Activated CD4-positive, alpha-beta T cell treated with anti-CD3 and anti-CD28 coated beads, Interleukin-2, amount 10 ng/mL, durations not matched to agents 7 days and 5 days (primary cell): ENCODE measurements at regions not wholly inside any gene's neighbourhood (a gene's known extent, or its start where the extent isn't known, plus 50 kb on each side); places are given as distances from the start of the nearest gene placed in this dataset.

ENCODE experiments used
- CTCF ChIA-PET: fragments of 350-600 bp; sonication (Branson Sonifier 250); formaldehyde crosslinking; loops from one replicate; lab custom pipeline; 2021; ENCODE audit warnings: antibody characterized with exemption; lab: Charles Lee
- POLR2A ChIA-PET: fragments of 350-600 bp; sonication (Branson Sonifier 250); formaldehyde crosslinking; loops from one replicate; lab custom pipeline; 2021; ENCODE audit warnings: antibody characterized with exemption; lab: Charles Lee
- DNase-seq: peaks from one replicate; pipeline ENCODE4 v3.0.0-alpha.2; 2020
- H3K27ac Mint-ChIP-seq: one replicate; pipeline ENCODE4 v1.8.0; 2021; ENCODE audit warnings: mild to moderate bottlenecking, moderate library complexity, mixed read lengths
- H3K27me3 Mint-ChIP-seq: one replicate; pipeline ENCODE4 v1.8.0; 2021; ENCODE audit warnings: mixed read lengths
- H3K36me3 Mint-ChIP-seq: one replicate; pipeline ENCODE4 v1.8.0; 2021; ENCODE audit warnings: low read depth, mixed read lengths
- H3K4me1 Mint-ChIP-seq: one replicate; pipeline ENCODE4 v1.8.0; 2021; ENCODE audit warnings: mixed read lengths
- H3K4me3 Mint-ChIP-seq: one replicate; pipeline ENCODE4 v1.8.0; 2021; ENCODE audit warnings: mild to moderate bottlenecking, moderate library complexity, mixed read lengths
- H3K9me3 Mint-ChIP-seq: one replicate; pipeline ENCODE4 v1.8.0; 2021; ENCODE audit warnings: mixed read lengths

DNA sequence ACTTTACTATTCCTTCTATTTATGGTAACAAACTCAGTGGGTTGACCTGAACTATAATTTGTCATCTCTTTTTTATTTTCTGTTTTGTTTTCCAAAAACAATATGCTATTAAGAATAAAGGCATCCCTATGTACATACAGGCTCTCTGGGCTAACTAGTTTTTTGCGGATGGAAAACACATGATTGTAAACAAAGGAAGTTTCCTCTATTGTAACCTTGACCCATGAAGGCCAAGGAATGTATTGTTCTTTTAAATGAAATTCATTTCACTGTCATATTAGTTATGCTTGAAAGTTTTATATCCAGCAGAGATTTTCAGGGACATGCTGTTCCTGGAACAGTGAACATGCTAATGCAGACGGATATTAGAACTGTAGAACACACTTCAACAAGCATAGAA lies 705.0 kb upstream of the SEL1L start:
- H3K9me3 Mint-ChIP-seq = peaks cover 7% of the 10 kb centered on the region
- no peak for DNase-seq
- ChIA-PET CTCF (no interaction called here), POLR2A (no interaction called here)
- H3K36me3 Mint-ChIP-seq = no peaks in the 10 kb centered on the region
- no peak overlapping the region for H3K4me3 Mint-ChIP-seq
- H3K4me1 Mint-ChIP-seq = no peaks in the 10 kb centered on the region
- H3K27ac Mint-ChIP-seq = no peak overlapping the region
- H3K27me3 Mint-ChIP-seq = no peaks in the 10 kb centered on the region

DNA sequence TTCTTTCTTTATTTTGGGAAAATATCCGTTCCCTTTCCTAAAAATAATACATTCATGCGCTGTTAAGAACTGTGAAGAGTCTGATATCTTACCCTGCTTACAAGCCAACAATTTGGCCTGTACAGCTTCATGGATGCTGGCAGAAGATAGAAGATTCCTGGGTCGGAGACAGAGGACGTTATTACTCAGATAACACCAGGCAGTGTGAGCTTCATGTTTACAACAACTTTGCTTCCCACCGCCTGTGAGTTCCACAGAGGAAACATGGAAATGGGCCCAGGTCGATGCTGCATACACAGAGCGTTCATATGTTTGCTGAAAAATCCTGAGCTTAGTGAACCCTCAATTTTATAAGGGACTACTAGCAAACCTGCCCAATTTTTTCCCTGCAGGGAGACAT lies 705.6 kb upstream of the SEL1L start:
- Mint-ChIP-seq H3K36me3 (no peaks in the 10 kb centered on the region), H3K27me3 (no peaks in the 10 kb centered on the region), H3K9me3 (peaks cover 5% of the 10 kb centered on the region), H3K4me3 (no peak overlapping the region), H3K27ac (no peak overlapping the region), H3K4me1 (no peaks in the 10 kb centered on the region)
- no peak for DNase-seq
- POLR2A ChIA-PET = no interaction called here
- CTCF ChIA-PET = no interaction called here

DNA sequence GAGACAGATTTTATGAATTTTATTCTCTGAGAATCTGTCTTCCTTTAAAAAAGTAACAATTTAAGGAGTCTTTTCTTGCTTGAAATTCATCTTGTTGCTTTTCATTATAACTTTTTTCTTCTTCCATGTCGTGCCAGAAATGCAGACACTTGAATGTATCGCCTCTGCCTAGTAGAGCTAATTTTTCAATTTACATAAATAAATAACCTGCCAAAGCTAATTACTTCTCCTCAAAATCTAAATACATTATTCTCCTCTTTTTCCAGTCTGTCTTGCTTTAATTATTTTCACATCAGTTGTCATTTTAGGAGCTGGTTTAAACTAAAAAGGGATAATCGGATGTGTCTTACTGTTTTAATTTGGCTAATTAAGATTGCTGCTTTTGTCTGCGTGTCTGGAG lies 711.1 kb upstream of the SEL1L start:
- ChIA-PET CTCF (no interaction called here), POLR2A (no interaction called here)
- no peaks in the 10 kb centered on the region for H3K27me3 Mint-ChIP-seq
- no peak for DNase-seq
- H3K4me3 Mint-ChIP-seq = no peak overlapping the region
- H3K36me3 Mint-ChIP-seq = no peaks in the 10 kb centered on the region
- no peak overlapping the region for H3K27ac Mint-ChIP-seq
- no peaks in the 10 kb centered on the region for H3K4me1 Mint-ChIP-seq
- peaks cover 3% of the 10 kb centered on the region for H3K9me3 Mint-ChIP-seq

DNA sequence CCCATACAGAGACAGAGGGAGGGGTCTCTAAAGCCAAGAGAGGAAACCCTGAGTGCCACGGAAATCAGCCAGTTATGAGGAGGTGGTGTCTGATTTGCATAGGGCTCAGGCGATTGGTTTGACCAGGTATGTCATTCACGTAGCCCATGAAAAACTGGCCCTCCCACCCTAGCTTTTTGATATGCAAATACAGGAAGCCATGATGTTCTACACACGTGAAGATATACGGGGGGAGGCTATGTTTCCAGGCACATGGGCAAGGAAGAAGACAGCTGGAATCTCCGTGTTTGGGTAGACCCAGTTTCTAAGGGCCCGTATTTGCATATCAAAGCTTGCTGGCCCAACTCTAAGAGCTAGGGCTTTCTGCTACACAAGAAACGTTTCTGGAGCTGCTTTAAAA lies 717.8 kb upstream of the SEL1L start:
- CTCF ChIA-PET = no interaction called here
- no peak overlapping the region for H3K27ac Mint-ChIP-seq
- H3K4me3 Mint-ChIP-seq = no peak overlapping the region
- H3K27me3 Mint-ChIP-seq = no peaks in the 10 kb centered on the region
- H3K4me1 Mint-ChIP-seq = no peaks in the 10 kb centered on the region
- H3K9me3 Mint-ChIP-seq = peaks cover 5% of the 10 kb centered on the region
- no peak for DNase-seq
- POLR2A ChIA-PET = no interaction called here
- no peaks in the 10 kb centered on the region for H3K36me3 Mint-ChIP-seq

DNA sequence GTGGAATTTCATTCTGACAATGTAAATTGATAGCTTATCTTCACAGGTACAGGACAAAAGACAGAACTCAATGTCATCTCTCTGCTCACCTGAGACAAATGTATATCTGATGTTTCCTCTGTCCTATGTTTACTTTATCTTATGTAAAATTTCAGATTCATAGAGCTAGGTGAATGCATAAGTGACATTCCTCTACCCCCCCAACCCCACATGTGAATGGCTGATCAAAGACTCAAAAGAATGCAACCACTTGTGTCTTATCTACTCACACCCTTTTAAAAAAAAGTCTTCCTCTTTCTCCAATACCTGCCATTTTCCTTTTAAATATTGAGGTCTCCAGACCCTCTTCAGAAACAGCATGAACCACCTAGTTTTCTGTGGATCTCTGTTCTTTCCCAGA lies 736.6 kb upstream of the SEL1L start:
- Mint-ChIP-seq H3K27ac (no peak overlapping the region), H3K4me3 (no peak overlapping the region), H3K27me3 (no peaks in the 10 kb centered on the region), H3K4me1 (no peaks in the 10 kb centered on the region), H3K36me3 (no peaks in the 10 kb centered on the region), H3K9me3 (peaks cover 10% of the 10 kb centered on the region)
- POLR2A ChIA-PET = no interaction called here
- CTCF ChIA-PET = no interaction called here
- no peak for DNase-seq

DNA sequence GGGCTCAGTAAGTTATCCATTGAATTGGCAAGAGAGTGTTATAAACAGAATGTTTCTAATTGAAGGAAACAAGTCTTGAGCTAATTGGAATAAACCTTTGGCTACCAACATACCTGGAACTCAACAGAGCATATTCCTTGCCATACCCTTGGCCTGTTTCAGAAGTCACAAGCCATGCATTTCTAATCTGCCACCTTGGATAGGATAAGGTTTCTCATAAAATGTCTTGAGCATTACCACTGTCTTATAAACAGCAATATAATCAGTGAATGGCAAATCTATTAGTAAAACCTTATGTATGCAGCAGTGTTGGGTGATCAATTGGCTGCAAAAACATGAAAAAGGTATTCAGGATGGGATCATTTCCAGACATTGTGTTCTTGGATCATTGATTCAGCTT lies 765.2 kb upstream of the SEL1L start:
- CTCF ChIA-PET = no interaction called here
- no peak overlapping the region for H3K27ac Mint-ChIP-seq
- no peaks in the 10 kb centered on the region for H3K27me3 Mint-ChIP-seq
- peaks cover 8% of the 10 kb centered on the region for H3K9me3 Mint-ChIP-seq
- H3K4me1 Mint-ChIP-seq = no peaks in the 10 kb centered on the region
- no peaks in the 10 kb centered on the region for H3K36me3 Mint-ChIP-seq
- POLR2A ChIA-PET = no interaction called here
- H3K4me3 Mint-ChIP-seq = no peak overlapping the region
- no peak for DNase-seq

DNA sequence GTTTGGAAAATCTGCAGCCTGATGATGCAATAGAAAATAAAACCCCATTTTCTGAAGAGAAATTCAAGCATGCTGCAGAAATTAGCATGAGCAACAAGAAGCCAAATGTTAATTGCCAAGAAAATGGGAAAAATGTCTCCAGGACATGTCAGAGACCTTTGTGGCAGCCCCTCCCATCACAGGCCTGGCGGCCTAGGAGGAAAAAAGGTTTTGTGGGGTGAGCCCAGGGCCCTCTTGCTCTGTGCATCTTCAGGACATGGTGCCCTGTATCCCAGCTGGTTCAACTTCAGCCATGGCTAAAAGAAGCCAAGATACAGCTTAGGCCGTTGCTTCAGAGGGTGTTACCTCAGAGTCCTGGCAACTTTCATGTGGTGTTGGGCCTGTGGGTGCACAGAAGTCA lies 775.5 kb upstream of the SEL1L start:
- no peaks in the 10 kb centered on the region for H3K36me3 Mint-ChIP-seq
- H3K9me3 Mint-ChIP-seq = peaks cover 12% of the 10 kb centered on the region
- H3K27ac Mint-ChIP-seq = no peak overlapping the region
- ChIA-PET POLR2A (no interaction called here), CTCF (no interaction called here)
- no peaks in the 10 kb centered on the region for H3K4me1 Mint-ChIP-seq
- no peaks in the 10 kb centered on the region for H3K27me3 Mint-ChIP-seq
- no peak overlapping the region for H3K4me3 Mint-ChIP-seq
- DNase-seq = no peak

DNA sequence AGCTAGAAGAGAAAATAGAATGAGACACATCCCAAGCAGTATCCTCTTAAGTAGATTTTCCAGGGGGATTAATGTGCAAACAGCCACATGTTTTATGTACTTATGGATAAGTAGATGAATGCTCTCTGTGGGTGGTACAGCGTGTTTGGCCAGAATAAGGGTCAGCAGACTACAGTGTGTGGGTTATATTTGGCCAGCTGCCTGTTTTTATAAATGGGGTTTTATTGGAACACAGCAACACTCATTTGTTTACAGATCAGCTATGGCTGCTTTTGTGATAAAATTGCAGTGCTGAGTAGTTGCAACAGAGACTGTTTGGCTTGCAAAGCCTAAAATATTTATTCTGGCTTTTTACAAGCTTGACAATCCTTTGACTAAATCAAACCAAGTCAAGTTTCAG lies 780.2 kb upstream of the SEL1L start:
- CTCF ChIA-PET = no interaction called here
- H3K9me3 Mint-ChIP-seq = peaks cover 7% of the 10 kb centered on the region
- H3K36me3 Mint-ChIP-seq = no peaks in the 10 kb centered on the region
- H3K4me3 Mint-ChIP-seq = no peak overlapping the region
- no peak overlapping the region for H3K27ac Mint-ChIP-seq
- H3K27me3 Mint-ChIP-seq = no peaks in the 10 kb centered on the region
- POLR2A ChIA-PET = no interaction called here
- DNase-seq = no peak
- no peaks in the 10 kb centered on the region for H3K4me1 Mint-ChIP-seq

DNA sequence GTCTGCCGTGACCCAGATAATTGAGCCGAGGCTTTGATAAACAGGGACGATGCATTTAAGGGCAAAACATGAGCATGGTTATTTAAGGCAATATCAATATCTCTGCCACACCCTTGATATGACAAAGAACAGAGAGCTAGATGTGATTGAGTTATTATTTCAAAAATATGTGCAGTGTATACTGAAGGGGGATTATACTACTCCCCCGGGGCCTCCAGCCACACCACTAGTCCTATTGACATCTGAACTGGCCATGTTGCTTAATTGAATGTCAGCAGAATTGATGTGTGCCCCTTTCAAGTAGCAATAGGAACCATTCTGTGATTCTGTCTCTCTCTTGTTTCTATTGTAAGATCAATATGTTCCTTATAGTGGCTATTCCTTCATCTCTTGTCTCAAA lies 794.8 kb upstream of the SEL1L start:
- ChIA-PET POLR2A (no interaction called here), CTCF (no interaction called here)
- H3K4me1 Mint-ChIP-seq = no peaks in the 10 kb centered on the region
- H3K36me3 Mint-ChIP-seq = no peaks in the 10 kb centered on the region
- H3K9me3 Mint-ChIP-seq = peaks cover 10% of the 10 kb centered on the region
- DNase-seq = no peak
- H3K27me3 Mint-ChIP-seq = no peaks in the 10 kb centered on the region
- no peak overlapping the region for H3K27ac Mint-ChIP-seq
- no peak overlapping the region for H3K4me3 Mint-ChIP-seq

DNA sequence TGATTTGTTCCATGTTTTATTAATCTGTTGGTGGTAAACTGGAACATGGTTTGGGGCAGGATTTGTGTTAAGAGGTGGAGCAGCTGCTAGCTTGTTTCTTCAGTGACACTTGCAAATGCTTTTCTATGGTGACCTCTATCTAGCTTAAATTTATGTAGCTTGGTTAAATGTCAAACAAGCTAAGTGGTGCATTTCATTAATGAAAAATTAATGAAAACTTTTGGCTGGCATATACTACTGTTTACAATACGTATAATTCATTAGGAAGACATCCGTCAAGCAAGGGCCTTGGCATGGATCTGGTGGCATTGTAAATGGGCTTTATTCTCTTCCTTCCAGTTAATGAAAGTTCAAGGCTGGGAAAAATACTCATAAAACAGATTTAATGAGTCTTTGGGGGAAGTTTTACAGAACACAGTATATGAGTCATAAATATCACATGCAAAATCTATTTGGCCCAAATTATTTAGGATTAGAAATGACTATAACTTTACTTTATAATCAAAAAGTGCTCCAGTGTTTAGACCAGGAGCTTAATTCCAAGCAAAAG lies 807.7 kb upstream of the SEL1L start:
- Mint-ChIP-seq H3K27ac (no peak overlapping the region), H3K4me1 (no peaks in the 10 kb centered on the region), H3K27me3 (no peaks in the 10 kb centered on the region), H3K9me3 (peaks cover 8% of the 10 kb centered on the region), H3K36me3 (no peaks in the 10 kb centered on the region), H3K4me3 (no peak overlapping the region)
- no peak for DNase-seq
- ChIA-PET CTCF (interaction anchor here (0.6 kb wide), 2 partner anchors 11 to 35 kb away, joined by 3 read pairs; no protein-coding TSS in a partner anchor), POLR2A (no interaction called here)

DNA sequence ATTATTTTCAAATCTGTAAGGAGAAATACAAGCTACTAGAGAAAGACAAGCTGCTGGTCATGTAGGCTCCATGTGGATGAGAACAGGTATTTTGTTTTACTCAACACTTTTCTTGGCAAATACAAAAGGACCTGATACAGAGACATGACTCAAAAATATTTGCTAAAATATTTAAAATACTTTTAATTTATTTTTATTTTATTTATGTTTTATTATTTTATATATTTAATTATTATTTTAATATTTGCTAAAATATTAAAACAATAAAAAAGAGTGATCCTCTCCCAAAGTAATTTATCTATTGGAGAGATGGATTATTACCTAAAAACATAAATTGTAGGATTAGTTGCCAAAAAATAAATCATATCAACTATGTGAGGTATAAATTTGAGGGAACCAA lies 808.9 kb upstream of the SEL1L start:
- Mint-ChIP-seq H3K9me3 (peaks cover 8% of the 10 kb centered on the region), H3K36me3 (no peaks in the 10 kb centered on the region), H3K4me3 (no peak overlapping the region), H3K27me3 (no peaks in the 10 kb centered on the region), H3K4me1 (no peaks in the 10 kb centered on the region), H3K27ac (no peak overlapping the region)
- ChIA-PET CTCF (no interaction called here), POLR2A (no interaction called here)
- DNase-seq = no peak

DNA sequence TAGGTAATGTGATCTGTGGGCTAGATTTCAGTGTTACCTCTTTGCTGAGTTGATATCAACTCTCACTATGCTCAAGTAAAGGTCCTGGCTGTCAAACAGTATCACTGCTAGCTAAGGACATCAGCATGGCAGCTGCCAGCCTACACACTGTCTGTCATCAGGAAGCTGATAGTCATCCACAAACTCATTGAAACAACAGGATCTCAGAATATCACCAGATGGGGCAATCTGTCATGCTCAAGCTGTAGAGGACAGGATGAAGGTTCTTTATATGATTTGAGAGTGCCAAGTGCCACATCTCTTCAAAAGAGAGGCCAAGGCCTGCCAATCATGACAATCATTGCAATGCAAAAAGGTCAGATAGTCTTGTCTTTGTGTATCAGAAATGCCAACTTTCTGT lies 811.5 kb upstream of the SEL1L start:
- no peak overlapping the region for H3K27ac Mint-ChIP-seq
- POLR2A ChIA-PET = no interaction called here
- DNase-seq = no peak
- H3K4me3 Mint-ChIP-seq = no peak overlapping the region
- CTCF ChIA-PET = no interaction called here
- peaks cover 4% of the 10 kb centered on the region for H3K9me3 Mint-ChIP-seq
- H3K4me1 Mint-ChIP-seq = no peaks in the 10 kb centered on the region
- no peaks in the 10 kb centered on the region for H3K36me3 Mint-ChIP-seq
- H3K27me3 Mint-ChIP-seq = no peaks in the 10 kb centered on the region

DNA sequence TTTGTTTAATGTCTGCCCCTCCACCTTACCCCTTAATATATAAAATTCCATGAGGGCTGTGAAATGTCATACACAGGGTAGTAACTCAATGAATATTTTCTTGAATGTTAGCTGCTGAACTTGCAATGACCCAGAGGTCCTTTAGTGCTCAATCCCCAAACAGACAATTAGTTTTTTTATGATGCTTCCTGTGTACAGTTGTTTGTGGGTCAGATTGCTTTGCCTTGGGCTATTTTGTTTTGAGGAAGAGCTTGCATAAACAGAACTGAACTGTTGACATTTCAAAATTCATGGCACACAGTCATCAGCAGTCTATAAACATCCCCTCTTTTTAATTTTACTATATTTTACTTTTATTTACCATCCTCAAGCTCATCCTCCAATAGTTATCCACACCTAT lies 820.5 kb upstream of the SEL1L start:
- CTCF ChIA-PET = interaction anchor here (0.6 kb wide), 1 partner anchor 68 kb away, joined by 4 read pairs; no protein-coding TSS in a partner anchor
- no peak overlapping the region for H3K4me3 Mint-ChIP-seq

DNA sequence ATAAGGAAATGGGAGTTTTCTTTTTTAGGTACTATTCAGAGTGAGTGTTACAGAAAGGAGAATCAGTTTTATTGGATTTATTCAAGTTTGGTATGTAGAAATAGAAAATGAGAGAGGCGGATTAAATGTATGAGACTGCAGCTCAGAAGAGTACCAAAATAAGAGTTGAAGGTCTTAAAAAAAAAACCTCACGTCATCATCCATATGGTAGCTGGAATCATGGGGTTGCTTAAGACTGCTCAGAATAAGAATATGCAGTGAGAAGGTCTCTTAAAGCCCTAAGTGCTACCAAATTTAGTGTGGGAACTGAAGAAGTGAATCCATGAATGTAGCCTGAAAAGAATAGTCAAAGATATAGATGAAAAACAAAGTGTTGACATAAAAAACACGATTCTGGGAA lies 825.5 kb upstream of the SEL1L start:
- no peaks in the 10 kb centered on the region for H3K27me3 Mint-ChIP-seq
- CTCF ChIA-PET = no interaction called here
- H3K9me3 Mint-ChIP-seq = peaks cover 7% of the 10 kb centered on the region
- no peaks in the 10 kb centered on the region for H3K36me3 Mint-ChIP-seq
- no peak for DNase-seq
- no peaks in the 10 kb centered on the region for H3K4me1 Mint-ChIP-seq
- POLR2A ChIA-PET = no interaction called here
- H3K4me3 Mint-ChIP-seq = no peak overlapping the region
- no peak overlapping the region for H3K27ac Mint-ChIP-seq

More for the DNA sequence above, 820.5 kb upstream of the SEL1L start:
- no peaks in the 10 kb centered on the region for H3K36me3 Mint-ChIP-seq
- POLR2A ChIA-PET = no interaction called here
- no peaks in the 10 kb centered on the region for H3K27me3 Mint-ChIP-seq
- no peaks in the 10 kb centered on the region for H3K4me1 Mint-ChIP-seq
- no peak for DNase-seq
- peaks cover 7% of the 10 kb centered on the region for H3K9me3 Mint-ChIP-seq
- no peak overlapping the region for H3K27ac Mint-ChIP-seq
